AG09319 (cell line): ENCODE measurements at regions not wholly inside any gene's neighbourhood (a gene's known extent, or its start where the extent isn't known, plus 50 kb on each side); places are given as distances from the start of the nearest gene placed in this dataset.
A peak's percentile ranks its signal among the peaks of the same experiment; 100 is the strongest.

Experiments used
- DNase-seq: peaks from one replicate; pipeline ENCODE4 v3.0.0-alpha.2; 2010; ENCODE audit warnings: low read depth; ENCODE audit errors: extremely low read depth
- CTCF ChIP-seq: IDR thresholded peaks from 2 replicates; pipeline ENCODE4 v1.5.1; 2011; ENCODE audit warnings: low read depth, mild to moderate bottlenecking, inconsistent platforms, low read length, moderate library complexity

GRCh38 chr3:188940573-188940932 lies 231.2 kb upstream of the TPRG1 start:
- DNase-seq = no peak
- TF ChIP-seq CTCF = no peak

- no peak for DNase-seq
- TF ChIP-seq CTCF = no peak
Observed at GRCh38 chr3:188941103-188941502, 230.7 kb upstream of the TPRG1 start.

- no peak for DNase-seq
- no peak for TF ChIP-seq CTCF
Observed at GRCh38 chr3:188942191-188942590, 229.6 kb upstream of the TPRG1 start.

GRCh38 chr3:188943591-188943990 lies 228.2 kb upstream of the TPRG1 start:
- no peak for DNase-seq
- no peak for TF ChIP-seq CTCF

GRCh38 chr3:188944108-188944507 lies 227.7 kb upstream of the TPRG1 start:
- no peak for TF ChIP-seq CTCF
- DNase-seq = no peak

- TF ChIP-seq CTCF = no peak; the same call in 1 of the 2 replicates
- no peak for DNase-seq
Observed at GRCh38 chr3:188946351-188947240, 225.2 kb upstream of the TPRG1 start.

- peak; percentile 69 for DNase-seq
- peak; percentile 38 for TF ChIP-seq CTCF
Observed at GRCh38 chr3:188947401-188948280, 224.1 kb upstream of the TPRG1 start.
